Progenitor cell of endocrine pancreas (in vitro differentiated cells): ENCODE measurements at regions not wholly inside any gene's neighbourhood (a gene's known extent, or its start where the extent isn't known, plus 50 kb on each side); places are given as distances from the start of the nearest gene placed in this dataset.

Experiments
- DNase-seq: peaks from one replicate; pipeline ENCODE4 v3.0.0; 2021; ENCODE audit warnings: low spot score; ENCODE audit not compliant: unreplicated experiment
- H3K27ac Mint-ChIP-seq: 2 replicates; pipeline ENCODE4 v1.8.0; 2021; ENCODE audit warnings: mild to moderate bottlenecking, moderate library complexity, mixed read lengths
- H3K27me3 Mint-ChIP-seq: 2 replicates; pipeline ENCODE4 v1.8.0; 2021; ENCODE audit warnings: mixed read lengths
- H3K36me3 Mint-ChIP-seq: 2 replicates; pipeline ENCODE4 v1.8.0; 2022; ENCODE audit warnings: mixed read lengths; ENCODE audit not compliant: insufficient read depth
- H3K4me1 Mint-ChIP-seq: 2 replicates; pipeline ENCODE4 v1.8.0; 2021; ENCODE audit warnings: low read depth, mixed read lengths
- H3K4me3 Mint-ChIP-seq: 2 replicates; pipeline ENCODE4 v1.8.0; 2021; ENCODE audit warnings: low read depth, mild to moderate bottlenecking, moderate library complexity, mixed read lengths
- H3K9me3 Mint-ChIP-seq: 2 replicates; pipeline ENCODE4 v1.8.0; 2021; ENCODE audit warnings: low read depth, mixed read lengths
- CTCF ChIP-seq: fragments of 200-600 bp; sonication (generic); IDR thresholded peaks from one replicate; pipeline ENCODE4 v1.5.0; 2021; ENCODE audit warnings: antibody characterized with exemption, mild to moderate bottlenecking; ENCODE audit not compliant: unreplicated experiment

GRCh38 chr16:13772782-13773181 lies 147.2 kb upstream of the ERCC4 start:
- Mint-ChIP-seq H3K4me3 (no peak overlapping the region), H3K27ac (no peak overlapping the region), H3K27me3 (peaks cover 15% of the 10 kb centered on the region), H3K4me1 (no peaks in the 10 kb centered on the region), H3K9me3 (peaks cover 11% of the 10 kb centered on the region), H3K36me3 (peaks cover 2% of the 10 kb centered on the region)
- no peak for TF ChIP-seq CTCF
- no peak for DNase-seq

- H3K27ac Mint-ChIP-seq = no peak overlapping the region
- DNase-seq = no peak
- no peaks in the 10 kb centered on the region for H3K27me3 Mint-ChIP-seq
- no peaks in the 10 kb centered on the region for H3K4me1 Mint-ChIP-seq
- TF ChIP-seq CTCF = no peak
- peaks cover 8% of the 10 kb centered on the region for H3K9me3 Mint-ChIP-seq
- no peak overlapping the region for H3K4me3 Mint-ChIP-seq
- peaks cover 2% of the 10 kb centered on the region for H3K36me3 Mint-ChIP-seq
Measured at GRCh38 chr16:13779676-13780075, 140.3 kb upstream of the ERCC4 start.

- DNase-seq = no peak
- Mint-ChIP-seq H3K27me3 (no peaks in the 10 kb centered on the region), H3K36me3 (no peaks in the 10 kb centered on the region), H3K4me1 (no peaks in the 10 kb centered on the region), H3K27ac (no peak overlapping the region), H3K4me3 (no peak overlapping the region), H3K9me3 (peaks cover 2% of the 10 kb centered on the region)
- TF ChIP-seq CTCF = no peak
Measured at GRCh38 chr16:13780406-13781168, 139.4 kb upstream of the ERCC4 start.

GRCh38 chr16:13781169-13781564 lies 138.8 kb upstream of the ERCC4 start:
- H3K9me3 Mint-ChIP-seq = no peaks in the 10 kb centered on the region
- H3K27me3 Mint-ChIP-seq = no peaks in the 10 kb centered on the region
- H3K4me3 Mint-ChIP-seq = no peak overlapping the region
- no peaks in the 10 kb centered on the region for H3K36me3 Mint-ChIP-seq
- H3K4me1 Mint-ChIP-seq = no peaks in the 10 kb centered on the region
- no peak overlapping the region for H3K27ac Mint-ChIP-seq
- no peak for DNase-seq
- no peak for TF ChIP-seq CTCF

GRCh38 chr16:13781575-13782338 lies 138.2 kb upstream of the ERCC4 start:
- H3K27me3 Mint-ChIP-seq = no peaks in the 10 kb centered on the region
- H3K4me1 Mint-ChIP-seq = no peaks in the 10 kb centered on the region
- no peaks in the 10 kb centered on the region for H3K9me3 Mint-ChIP-seq
- no peaks in the 10 kb centered on the region for H3K36me3 Mint-ChIP-seq
- H3K4me3 Mint-ChIP-seq = no peak overlapping the region
- no peak for DNase-seq
- H3K27ac Mint-ChIP-seq = no peak overlapping the region
- no peak for TF ChIP-seq CTCF
